HCT116 (cell line): ENCODE measurements at regions not wholly inside any gene's neighbourhood (a gene's known extent, or its start where the extent isn't known, plus 50 kb on each side); places are given as distances from the start of the nearest gene placed in this dataset.

ENCODE experiments used
- EZH2phosphoT487 ChIP-seq: fragments of 200-600 bp; IDR thresholded peaks from 2 replicates; pipeline ENCODE4 v1.6.1; 2018; ENCODE audit warnings: antibody characterized with exemption, borderline replicate concordance
- MAX ChIP-seq: IDR thresholded peaks from 2 replicates; pipeline ENCODE4 v1.6.1; 2012
- POLR2A ChIP-seq: IDR thresholded peaks from 2 replicates; pipeline ENCODE4 v1.7.0; 2011; ENCODE audit warnings: borderline replicate concordance; ENCODE audit not compliant: insufficient read depth, insufficient read length; ENCODE audit errors: extremely low read depth
- REST ChIP-seq: IDR thresholded peaks from 2 replicates; pipeline ENCODE4 v1.6.1; 2012; ENCODE audit warnings: low read depth
- SP1 ChIP-seq: IDR thresholded peaks from 2 replicates; pipeline ENCODE4 v1.6.1; 2012; ENCODE audit warnings: low read depth
- TF ChIP-seq, protein P1 (sequence below), 3 experiments: fragments of 200-600 bp in 1 of 3; sonication (generic) in 1 of 3; IDR thresholded peaks in 2 of 3; conservative IDR thresholded peaks in 1 of 3; 2 replicates each; pipeline ENCODE4 v1.5.1; 2012 to 2017; ENCODE audit warnings: low read depth in 2 of 3, low read length in 2 of 3, antibody characterized with exemption in 1 of 3, borderline replicate concordance in 1 of 3, control low read depth in 1 of 3, mild to moderate bottlenecking in 1 of 3, mixed read lengths in 1 of 3, mixed run types in 1 of 3, moderate library complexity in 1 of 3; ENCODE audit not compliant: insufficient read depth in 1 of 3

- TF ChIP-seq REST = no peak
- no peak for TF ChIP-seq POLR2A
- TF ChIP-seq SP1 = no peak
- TF ChIP-seq, protein P1, sequence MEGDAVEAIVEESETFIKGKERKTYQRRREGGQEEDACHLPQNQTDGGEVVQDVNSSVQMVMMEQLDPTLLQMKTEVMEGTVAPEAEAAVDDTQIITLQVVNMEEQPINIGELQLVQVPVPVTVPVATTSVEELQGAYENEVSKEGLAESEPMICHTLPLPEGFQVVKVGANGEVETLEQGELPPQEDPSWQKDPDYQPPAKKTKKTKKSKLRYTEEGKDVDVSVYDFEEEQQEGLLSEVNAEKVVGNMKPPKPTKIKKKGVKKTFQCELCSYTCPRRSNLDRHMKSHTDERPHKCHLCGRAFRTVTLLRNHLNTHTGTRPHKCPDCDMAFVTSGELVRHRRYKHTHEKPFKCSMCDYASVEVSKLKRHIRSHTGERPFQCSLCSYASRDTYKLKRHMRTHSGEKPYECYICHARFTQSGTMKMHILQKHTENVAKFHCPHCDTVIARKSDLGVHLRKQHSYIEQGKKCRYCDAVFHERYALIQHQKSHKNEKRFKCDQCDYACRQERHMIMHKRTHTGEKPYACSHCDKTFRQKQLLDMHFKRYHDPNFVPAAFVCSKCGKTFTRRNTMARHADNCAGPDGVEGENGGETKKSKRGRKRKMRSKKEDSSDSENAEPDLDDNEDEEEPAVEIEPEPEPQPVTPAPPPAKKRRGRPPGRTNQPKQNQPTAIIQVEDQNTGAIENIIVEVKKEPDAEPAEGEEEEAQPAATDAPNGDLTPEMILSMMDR (IDR thresholded peaks at IDR 0.05 in 2 of 3, conservative IDR thresholded peaks at IDR 0.05 in 1 of 3; ENCODE audit: borderline replicate concordance in 1 of 3, insufficient read depth in 1 of 3, low read depth in 2 of 3, low read length in 2 of 3) = no peak
- no peak for TF ChIP-seq EZH2phosphoT487
- no peak for TF ChIP-seq MAX
Measured at GRCh38 chr13:24092108-24092507, 68.4 kb upstream of the SPATA13 start.
